Prostate gland (tissue), 2 donors: ENCODE measurements at regions not wholly inside any gene's neighbourhood (a gene's known extent, or its start where the extent isn't known, plus 50 kb on each side); places are given as distances from the start of the nearest gene placed in this dataset.

Source experiments
- POLR2A ChIP-seq: fragments of 450-650 bp; IDR thresholded peaks from one replicate; pipeline ENCODE4 v1.6.1; 2016; ENCODE audit warnings: antibody characterized with exemption, mild to moderate bottlenecking
- POLR2AphosphoS5 ChIP-seq: sonication (generic); formaldehyde crosslinking; IDR thresholded peaks from one replicate; pipeline ENCODE4 v1.6.1; 2017; ENCODE audit warnings: antibody characterized with exemption
- TF ChIP-seq, protein P1 (sequence below), 4 experiments: fragments of 200-600 bp in 2 of 4; fragments of 450-650 bp in 2 of 4; sonication (generic) in 2 of 4; IDR thresholded peaks; 1 replicate in 3 of 4; 2 replicates in 1 of 4; pipeline ENCODE4 v1.5.1; 2016 to 2019; ENCODE audit warnings: antibody characterized with exemption in 4 of 4, mild to moderate bottlenecking in 2 of 4, moderate library complexity in 2 of 4

GRCh38 chr20:59406446-59406845, 106.0 kb downstream of the EDN3 start:
- TF ChIP-seq POLR2A, result no peak
- TF ChIP-seq, protein P1, sequence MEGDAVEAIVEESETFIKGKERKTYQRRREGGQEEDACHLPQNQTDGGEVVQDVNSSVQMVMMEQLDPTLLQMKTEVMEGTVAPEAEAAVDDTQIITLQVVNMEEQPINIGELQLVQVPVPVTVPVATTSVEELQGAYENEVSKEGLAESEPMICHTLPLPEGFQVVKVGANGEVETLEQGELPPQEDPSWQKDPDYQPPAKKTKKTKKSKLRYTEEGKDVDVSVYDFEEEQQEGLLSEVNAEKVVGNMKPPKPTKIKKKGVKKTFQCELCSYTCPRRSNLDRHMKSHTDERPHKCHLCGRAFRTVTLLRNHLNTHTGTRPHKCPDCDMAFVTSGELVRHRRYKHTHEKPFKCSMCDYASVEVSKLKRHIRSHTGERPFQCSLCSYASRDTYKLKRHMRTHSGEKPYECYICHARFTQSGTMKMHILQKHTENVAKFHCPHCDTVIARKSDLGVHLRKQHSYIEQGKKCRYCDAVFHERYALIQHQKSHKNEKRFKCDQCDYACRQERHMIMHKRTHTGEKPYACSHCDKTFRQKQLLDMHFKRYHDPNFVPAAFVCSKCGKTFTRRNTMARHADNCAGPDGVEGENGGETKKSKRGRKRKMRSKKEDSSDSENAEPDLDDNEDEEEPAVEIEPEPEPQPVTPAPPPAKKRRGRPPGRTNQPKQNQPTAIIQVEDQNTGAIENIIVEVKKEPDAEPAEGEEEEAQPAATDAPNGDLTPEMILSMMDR (IDR thresholded peaks at IDR 0.05), result no peak
- TF ChIP-seq POLR2AphosphoS5, result no peak
